ENCODE measurements at regions not wholly inside any gene's neighbourhood (a gene's known extent, or its start where the extent isn't known, plus 50 kb on each side); places are given as distances from the start of the nearest gene placed in this dataset.

DNA sequence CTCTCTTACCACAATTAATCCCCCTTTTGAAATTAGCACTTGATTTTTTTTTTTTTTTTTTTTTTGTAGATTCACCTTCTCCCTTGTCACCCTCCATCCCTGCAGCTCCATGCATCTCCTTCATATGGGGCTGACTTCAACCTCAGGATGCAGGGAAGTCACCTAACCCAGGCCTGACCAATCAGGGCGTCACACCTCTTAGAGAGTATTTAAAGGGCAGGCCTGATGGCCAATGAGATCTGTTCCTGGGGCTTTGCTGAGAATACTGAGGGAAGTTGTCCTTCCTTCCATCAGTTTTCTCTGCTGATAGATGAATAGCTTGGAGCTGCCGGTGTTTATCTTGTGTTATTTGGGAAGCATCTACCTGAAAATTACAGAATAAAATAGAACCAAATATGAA is 1104.7 kb upstream of the TMEM132C start:
- TF ChIP-seq, protein P1, sequence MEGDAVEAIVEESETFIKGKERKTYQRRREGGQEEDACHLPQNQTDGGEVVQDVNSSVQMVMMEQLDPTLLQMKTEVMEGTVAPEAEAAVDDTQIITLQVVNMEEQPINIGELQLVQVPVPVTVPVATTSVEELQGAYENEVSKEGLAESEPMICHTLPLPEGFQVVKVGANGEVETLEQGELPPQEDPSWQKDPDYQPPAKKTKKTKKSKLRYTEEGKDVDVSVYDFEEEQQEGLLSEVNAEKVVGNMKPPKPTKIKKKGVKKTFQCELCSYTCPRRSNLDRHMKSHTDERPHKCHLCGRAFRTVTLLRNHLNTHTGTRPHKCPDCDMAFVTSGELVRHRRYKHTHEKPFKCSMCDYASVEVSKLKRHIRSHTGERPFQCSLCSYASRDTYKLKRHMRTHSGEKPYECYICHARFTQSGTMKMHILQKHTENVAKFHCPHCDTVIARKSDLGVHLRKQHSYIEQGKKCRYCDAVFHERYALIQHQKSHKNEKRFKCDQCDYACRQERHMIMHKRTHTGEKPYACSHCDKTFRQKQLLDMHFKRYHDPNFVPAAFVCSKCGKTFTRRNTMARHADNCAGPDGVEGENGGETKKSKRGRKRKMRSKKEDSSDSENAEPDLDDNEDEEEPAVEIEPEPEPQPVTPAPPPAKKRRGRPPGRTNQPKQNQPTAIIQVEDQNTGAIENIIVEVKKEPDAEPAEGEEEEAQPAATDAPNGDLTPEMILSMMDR (IDR thresholded peaks at IDR 0.05; ENCODE audit: low read length), result no peak
- TF ChIP-seq EZH2 (IDR thresholded peaks at IDR 0.05; ENCODE audit: borderline replicate concordance, low read length), result no peak
